PC-9 (cell line): ENCODE measurements at regions not wholly inside any gene's neighbourhood (a gene's known extent, or its start where the extent isn't known, plus 50 kb on each side); places are given as distances from the start of the nearest gene placed in this dataset.

ENCODE experiments used
- EZH2 ChIP-seq: fragments of 200-600 bp; sonication (generic); IDR thresholded peaks from 2 replicates; pipeline ENCODE4 v1.8.0; 2017; ENCODE audit warnings: antibody characterized with exemption, low read depth
- TF ChIP-seq, protein P1 (sequence below): fragments of 200-600 bp; sonication (generic); conservative IDR thresholded peaks from 2 replicates; pipeline ENCODE4 v1.6.1; 2017; ENCODE audit warnings: mixed run types, antibody characterized with exemption, mild to moderate bottlenecking, moderate library complexity

DNA sequence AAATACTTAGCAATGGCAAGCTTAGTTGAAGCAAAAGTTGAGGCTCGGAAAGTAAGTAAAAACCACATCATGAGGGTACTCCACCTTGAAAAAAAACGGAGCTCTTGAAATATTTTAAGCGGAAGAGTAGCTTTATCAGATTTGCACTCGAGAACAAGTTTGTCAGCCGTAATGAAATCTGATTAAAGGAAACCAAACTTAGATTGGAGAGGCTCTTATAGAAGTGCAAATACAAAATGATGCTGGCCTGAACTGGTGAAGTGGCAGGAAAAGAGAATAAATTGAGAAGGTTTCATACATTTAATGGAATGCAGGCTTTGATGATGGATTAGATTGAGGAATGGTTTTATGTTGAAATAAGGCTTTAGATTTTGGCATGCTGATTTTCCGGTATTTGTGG is 484.2 kb downstream of the PID1 start:
- TF ChIP-seq, protein P1, sequence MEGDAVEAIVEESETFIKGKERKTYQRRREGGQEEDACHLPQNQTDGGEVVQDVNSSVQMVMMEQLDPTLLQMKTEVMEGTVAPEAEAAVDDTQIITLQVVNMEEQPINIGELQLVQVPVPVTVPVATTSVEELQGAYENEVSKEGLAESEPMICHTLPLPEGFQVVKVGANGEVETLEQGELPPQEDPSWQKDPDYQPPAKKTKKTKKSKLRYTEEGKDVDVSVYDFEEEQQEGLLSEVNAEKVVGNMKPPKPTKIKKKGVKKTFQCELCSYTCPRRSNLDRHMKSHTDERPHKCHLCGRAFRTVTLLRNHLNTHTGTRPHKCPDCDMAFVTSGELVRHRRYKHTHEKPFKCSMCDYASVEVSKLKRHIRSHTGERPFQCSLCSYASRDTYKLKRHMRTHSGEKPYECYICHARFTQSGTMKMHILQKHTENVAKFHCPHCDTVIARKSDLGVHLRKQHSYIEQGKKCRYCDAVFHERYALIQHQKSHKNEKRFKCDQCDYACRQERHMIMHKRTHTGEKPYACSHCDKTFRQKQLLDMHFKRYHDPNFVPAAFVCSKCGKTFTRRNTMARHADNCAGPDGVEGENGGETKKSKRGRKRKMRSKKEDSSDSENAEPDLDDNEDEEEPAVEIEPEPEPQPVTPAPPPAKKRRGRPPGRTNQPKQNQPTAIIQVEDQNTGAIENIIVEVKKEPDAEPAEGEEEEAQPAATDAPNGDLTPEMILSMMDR, result no peak
- no peak for TF ChIP-seq EZH2
